ENCODE measurements at regions not wholly inside any gene's neighbourhood (a gene's known extent, or its start where the extent isn't known, plus 50 kb on each side); places are given as distances from the start of the nearest gene placed in this dataset.

DNA sequence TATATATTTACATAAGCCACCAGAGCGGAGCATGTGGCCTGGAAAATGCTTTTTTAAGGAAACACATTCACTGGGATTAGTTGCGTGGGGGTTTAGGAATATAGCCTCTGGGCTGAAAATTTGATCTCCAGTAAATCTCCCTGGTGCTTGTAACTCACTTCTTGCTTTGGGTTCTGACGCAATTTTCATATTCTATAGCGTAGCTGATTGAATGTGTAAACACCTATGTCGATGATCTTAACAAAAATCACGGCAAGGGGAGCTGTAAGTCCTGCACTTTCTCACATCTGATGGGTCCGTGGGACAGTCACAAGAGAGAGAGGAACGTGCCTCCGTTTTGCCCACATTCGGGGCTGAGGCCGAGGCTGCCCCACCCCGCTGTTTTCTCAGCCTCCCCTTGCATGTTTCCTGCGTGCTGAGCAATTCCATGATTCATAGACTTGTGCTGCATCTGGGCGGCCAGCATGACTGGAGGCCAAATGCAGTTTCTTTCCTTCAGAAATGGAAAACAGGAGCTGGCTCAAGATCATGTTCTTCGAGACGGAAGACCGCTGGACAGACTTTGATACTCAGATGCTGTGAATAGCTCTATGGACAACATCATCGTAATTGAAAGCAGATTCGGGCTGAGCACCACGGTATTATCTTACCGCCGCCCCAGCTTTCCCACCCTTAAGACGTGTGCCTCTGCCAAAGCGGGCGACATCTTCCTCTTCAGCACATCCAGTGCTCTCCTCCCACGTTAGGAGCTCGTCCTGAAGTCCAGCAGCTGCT, 109.2 kb downstream of the TMEM18 start:
- H3K4me3 Mint-ChIP-seq, result no peak overlapping the region
- peak overlapping the region; percentile 89 for H3K27ac Mint-ChIP-seq
- DNase-seq, result no peak

DNA sequence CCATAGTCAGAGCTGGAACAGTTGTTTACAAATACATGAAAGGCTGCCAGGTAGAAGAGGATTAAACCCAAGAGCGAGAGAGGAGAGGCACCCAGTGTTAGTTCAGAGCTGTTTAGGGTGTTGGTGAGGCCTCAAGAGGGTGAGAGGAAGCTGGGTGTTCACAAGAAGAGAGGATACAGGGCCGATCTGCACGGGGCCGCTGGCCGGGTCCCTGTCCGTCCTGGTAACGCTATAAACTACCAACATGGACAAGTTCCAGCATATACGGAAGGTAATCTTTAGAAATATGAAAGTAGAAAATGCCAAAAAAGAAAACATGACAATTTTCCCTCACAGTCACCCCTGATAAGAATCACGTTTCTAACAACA, 109.7 kb downstream of the TMEM18 start:
- H3K4me1 Mint-ChIP-seq, result peaks cover 23% of the 10 kb centered on the region
- DNase-seq, result no peak
- TF ChIP-seq, protein P1, sequence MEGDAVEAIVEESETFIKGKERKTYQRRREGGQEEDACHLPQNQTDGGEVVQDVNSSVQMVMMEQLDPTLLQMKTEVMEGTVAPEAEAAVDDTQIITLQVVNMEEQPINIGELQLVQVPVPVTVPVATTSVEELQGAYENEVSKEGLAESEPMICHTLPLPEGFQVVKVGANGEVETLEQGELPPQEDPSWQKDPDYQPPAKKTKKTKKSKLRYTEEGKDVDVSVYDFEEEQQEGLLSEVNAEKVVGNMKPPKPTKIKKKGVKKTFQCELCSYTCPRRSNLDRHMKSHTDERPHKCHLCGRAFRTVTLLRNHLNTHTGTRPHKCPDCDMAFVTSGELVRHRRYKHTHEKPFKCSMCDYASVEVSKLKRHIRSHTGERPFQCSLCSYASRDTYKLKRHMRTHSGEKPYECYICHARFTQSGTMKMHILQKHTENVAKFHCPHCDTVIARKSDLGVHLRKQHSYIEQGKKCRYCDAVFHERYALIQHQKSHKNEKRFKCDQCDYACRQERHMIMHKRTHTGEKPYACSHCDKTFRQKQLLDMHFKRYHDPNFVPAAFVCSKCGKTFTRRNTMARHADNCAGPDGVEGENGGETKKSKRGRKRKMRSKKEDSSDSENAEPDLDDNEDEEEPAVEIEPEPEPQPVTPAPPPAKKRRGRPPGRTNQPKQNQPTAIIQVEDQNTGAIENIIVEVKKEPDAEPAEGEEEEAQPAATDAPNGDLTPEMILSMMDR (IDR thresholded peaks at IDR 0.05), result no peak
- no peaks in the 10 kb centered on the region for H3K36me3 Mint-ChIP-seq (ENCODE audit: low read depth)
- H3K27me3 Mint-ChIP-seq (ENCODE audit: low read depth, poor library complexity), result peaks cover 8% of the 10 kb centered on the region
- no peak overlapping the region for H3K4me3 Mint-ChIP-seq
- peak overlapping the region; percentile 61 for H3K27ac Mint-ChIP-seq
- H3K9me3 Mint-ChIP-seq, result peaks cover 28% of the 10 kb centered on the region

More for the DNA sequence above, 109.2 kb downstream of the TMEM18 start:
- Mint-ChIP-seq H3K4me1 (peaks cover 23% of the 10 kb centered on the region), H3K36me3 (ENCODE audit: low read depth) (no peaks in the 10 kb centered on the region), H3K9me3 (peaks cover 30% of the 10 kb centered on the region), H3K27me3 (ENCODE audit: low read depth, poor library complexity) (peaks cover 10% of the 10 kb centered on the region)
- TF ChIP-seq, protein P1 (IDR thresholded peaks at IDR 0.05), result no peak

DNA sequence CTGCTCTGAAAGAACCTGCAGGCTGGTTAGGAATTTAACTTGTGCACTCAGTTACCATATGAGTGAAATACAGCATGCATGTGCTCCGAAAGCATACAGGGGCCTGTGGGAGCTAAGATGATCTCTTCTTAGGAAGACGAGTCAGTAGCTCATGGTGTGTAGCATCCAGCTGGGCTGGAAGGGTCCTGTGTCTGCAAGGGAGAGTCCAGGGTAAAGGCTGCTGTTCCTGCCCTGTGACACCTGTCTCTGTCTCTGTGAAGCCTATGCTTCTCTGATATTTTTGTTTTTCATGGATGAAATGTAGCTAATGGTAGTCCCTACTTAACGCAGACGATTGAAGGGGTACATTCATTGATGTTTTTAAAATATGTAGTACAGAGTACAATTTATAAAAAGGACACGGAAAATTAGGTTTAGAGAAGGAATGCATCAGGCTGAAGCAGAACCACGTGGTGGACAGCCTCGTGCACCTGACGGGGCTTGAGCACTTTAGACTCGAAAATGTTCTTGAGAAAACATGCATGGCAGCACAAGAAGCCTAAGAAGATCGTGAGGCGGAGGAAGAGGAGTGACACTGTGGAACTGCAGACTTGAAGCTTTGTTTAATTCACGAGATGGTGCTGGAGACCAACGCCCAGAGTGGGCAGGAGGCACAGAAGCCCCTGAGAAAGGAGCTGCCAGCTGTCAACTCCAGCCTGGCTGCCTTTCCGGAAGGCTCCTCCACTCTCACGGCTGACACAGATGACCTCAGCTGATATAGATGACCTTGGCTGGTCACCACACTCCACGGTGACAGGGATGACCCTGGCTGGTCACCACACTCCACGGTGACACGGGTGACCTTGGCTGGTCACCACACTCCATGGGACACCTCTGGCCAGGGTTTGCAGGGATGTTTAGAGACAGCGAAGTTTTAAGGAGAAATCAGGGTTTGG, 110.6 kb downstream of the TMEM18 start:
- peaks cover 9% of the 10 kb centered on the region for H3K27me3 Mint-ChIP-seq (ENCODE audit: low read depth, poor library complexity)
- TF ChIP-seq, protein P1 (IDR thresholded peaks at IDR 0.05), result no peak
- H3K4me1 Mint-ChIP-seq, result peaks cover 23% of the 10 kb centered on the region
- no peak for DNase-seq
- peaks cover 20% of the 10 kb centered on the region for H3K9me3 Mint-ChIP-seq
- H3K27ac Mint-ChIP-seq, result no peak overlapping the region
- no peak overlapping the region for H3K4me3 Mint-ChIP-seq
- no peaks in the 10 kb centered on the region for H3K36me3 Mint-ChIP-seq (ENCODE audit: low read depth)

DNA sequence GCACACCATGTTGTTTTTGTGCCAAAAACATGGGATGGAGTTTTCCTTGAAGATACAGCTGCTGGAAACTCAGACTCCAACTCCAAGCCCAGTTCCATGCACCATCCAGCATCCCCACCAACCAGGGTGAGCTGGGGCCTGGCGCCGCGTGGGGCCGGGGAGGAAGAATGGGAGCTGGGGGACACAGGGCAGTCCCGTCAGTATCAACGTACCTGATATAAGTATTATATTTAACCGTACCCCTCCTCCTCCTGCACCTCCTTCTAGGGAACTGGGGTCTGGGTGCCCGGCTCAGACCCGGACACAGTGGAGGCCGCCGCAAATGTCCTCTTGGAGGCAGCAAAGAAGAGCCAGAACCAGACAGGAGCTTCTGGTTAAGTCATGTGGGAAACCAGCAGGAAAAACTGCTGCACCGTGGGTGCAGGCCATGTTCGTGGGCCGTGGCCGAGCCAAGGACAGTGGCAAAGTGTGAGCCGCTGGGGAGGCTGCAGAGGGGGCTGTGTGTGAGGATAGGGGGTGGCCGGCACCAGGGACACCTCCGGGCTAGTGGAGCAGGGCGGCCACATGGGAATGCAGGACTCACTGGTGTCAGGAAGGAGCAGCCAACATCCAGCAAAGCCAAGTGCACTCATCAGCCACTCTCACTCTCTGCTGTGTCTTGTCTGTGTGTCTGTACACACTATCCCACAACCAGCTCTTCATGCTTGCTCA, 112.6 kb downstream of the TMEM18 start:
- Mint-ChIP-seq H3K27ac (no peak overlapping the region), H3K4me1 (peaks cover 23% of the 10 kb centered on the region), H3K36me3 (ENCODE audit: low read depth) (no peaks in the 10 kb centered on the region), H3K4me3 (no peak overlapping the region), H3K9me3 (no peaks in the 10 kb centered on the region), H3K27me3 (ENCODE audit: low read depth, poor library complexity) (peaks cover 16% of the 10 kb centered on the region)
- DNase-seq, result no peak
- TF ChIP-seq, protein P1 (IDR thresholded peaks at IDR 0.05), result no peak

DNA sequence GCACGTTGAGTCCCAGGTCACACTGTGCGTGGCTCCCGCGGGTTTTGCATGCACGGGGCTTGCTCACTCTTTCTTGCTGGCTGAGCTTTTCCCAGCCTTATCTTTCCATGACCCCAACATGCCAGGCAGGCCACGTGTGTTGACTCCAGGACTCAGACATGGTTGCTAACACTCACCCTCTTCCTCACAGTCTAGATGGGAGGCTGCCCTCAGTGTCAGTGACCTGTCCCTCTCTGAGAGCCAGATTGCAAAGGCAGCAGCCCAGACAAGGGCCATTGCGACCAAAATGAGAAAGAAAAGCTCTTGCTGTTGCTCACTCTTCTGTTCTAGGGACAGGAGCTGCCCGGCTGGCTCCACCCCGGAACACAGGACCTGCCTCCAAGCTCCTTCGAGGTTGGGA, 113.7 kb downstream of the TMEM18 start:
- H3K36me3 Mint-ChIP-seq (ENCODE audit: low read depth), result no peaks in the 10 kb centered on the region
- H3K4me1 Mint-ChIP-seq, result peaks cover 22% of the 10 kb centered on the region
- peak overlapping the region; percentile 66 for H3K27ac Mint-ChIP-seq
- no peak overlapping the region for H3K4me3 Mint-ChIP-seq
- no peak for DNase-seq
- TF ChIP-seq, protein P1 (IDR thresholded peaks at IDR 0.05), result no peak
- no peaks in the 10 kb centered on the region for H3K9me3 Mint-ChIP-seq
- H3K27me3 Mint-ChIP-seq (ENCODE audit: low read depth, poor library complexity), result peaks cover 26% of the 10 kb centered on the region

All from nephron progenitor cell (in vitro differentiated cells).